NCI-H510A (cell line): ENCODE measurements at regions not wholly inside any gene's neighbourhood (a gene's known extent, or its start where the extent isn't known, plus 50 kb on each side); places are given as distances from the start of the nearest gene placed in this dataset.
"Not testable (repeated sequence)": the region's sequence is repeated elsewhere in the genome, so short reads cannot be mapped to it uniquely, and the experiment has no call there.

Experiments
- DNase-seq: peaks from one replicate; lab custom pipeline; 2025; lab: John Stamatoyannopoulos, UW

DNA sequence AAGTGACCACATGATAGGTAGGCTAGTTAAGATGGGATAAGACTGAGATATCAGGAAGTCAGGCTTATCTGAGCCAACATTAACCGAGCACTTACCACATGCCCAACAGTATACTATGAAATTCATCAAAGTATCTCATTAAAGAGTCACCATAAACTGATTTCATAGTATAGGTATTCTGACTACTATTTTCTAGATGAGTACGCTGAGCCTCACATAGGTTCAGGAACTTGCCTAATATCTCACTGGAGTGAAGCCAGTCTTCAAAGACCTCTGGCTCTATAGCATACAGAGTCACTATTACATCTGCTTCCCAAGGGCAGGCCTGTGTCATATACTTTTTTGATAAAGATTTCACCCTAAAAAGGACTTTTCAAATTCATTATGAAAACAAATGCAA lies 115.6 kb upstream of the NGF start:
- no peak for DNase-seq

DNA sequence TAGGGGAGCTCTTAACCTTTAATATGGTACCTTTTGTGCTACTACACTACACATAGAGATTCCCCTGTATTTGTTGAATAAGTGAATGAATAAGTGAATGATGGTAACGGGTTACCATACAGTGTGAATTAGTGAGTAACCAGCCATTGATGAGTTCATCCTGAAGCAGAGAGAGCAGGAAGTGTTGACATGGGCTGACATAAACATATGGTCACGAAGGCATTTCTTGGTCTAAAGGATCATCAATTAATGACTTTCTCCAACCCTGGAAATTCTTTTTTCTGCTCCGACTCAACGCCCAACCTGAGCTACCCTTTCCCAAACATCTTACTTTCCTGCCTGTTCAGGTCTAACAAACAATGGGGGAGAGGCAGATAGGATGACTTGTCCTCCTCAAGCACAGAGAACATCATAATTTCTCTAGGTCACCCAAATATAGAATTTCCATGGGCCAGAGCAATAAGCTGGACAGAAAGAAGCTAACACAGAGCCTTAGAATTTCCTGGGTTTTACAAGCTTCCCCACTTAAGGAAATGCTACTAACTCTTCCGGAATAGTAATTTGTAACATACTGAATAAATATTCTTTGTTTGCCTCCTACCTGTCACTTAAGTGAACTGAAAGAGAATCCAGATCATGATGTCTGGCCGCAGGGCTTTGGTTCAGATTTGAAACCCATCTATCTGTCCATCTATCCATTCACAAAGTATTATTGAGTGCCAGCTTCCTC lies 114.7 kb upstream of the NGF start:
- DNase-seq, result no peak

- no peak for DNase-seq
These were observed 112.5 kb upstream of the NGF start for GRCh38 chr1:115450501-115451040.

DNA sequence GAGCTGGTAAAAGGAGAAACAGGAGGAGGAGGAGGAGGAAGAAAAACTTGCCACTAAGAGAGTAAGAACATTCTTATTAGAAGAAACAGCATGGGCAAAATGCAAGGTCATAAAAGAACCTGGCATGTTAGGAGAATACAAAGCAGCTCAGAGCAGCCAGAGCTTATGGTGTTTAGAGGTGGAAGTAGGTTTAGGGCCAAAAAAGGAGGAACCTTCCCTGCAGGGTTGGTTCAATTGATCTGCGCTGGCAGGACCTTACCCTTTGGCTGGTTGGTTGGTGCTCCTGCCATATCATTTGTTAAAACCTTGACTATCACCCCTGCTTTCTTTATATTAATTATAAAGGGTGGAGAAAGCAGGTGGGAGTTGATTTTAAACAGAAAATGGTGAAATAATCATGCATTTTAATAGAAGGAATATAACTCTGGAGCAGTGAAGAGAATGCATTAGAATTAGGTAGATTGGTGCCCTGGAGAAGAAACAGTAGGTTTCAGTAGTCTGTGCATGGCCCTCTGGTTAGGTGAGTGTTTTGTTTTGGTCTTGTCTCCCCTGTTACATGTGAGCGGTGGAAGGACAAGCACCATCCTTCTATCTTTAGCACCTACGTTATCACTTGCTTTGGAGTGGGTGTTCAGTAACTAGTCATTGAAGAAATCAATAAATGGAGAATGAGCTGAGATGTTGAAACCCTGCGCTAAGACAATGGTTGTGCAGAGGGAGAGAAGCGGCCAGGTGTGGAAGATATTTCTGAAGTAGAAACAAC lies 110.4 kb upstream of the NGF start:
- no peak for DNase-seq

- DNase-seq, result no peak
These were observed 109.6 kb upstream of the NGF start for GRCh38 chr1:115447672-115448071.

DNA sequence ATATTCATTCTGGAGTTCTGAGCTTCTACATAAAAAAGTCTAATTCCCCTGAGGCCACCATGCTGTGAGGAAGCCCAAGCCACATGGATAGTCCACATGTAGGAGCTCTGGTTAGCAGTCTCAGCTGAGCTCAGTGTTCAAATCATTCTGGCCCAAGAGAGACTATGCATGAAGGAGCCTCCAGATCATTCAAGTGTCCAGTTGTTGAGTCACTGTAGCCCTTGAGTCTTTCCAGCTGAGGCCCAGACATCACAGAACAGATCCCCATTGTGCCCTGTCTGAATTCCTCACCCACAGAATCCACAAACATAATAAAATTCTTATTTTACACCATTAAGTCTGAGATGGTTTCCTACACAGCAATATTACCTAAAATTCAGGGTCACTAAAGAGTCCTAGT lies 107.0 kb upstream of the NGF start:
- DNase-seq, result no peak

DNA sequence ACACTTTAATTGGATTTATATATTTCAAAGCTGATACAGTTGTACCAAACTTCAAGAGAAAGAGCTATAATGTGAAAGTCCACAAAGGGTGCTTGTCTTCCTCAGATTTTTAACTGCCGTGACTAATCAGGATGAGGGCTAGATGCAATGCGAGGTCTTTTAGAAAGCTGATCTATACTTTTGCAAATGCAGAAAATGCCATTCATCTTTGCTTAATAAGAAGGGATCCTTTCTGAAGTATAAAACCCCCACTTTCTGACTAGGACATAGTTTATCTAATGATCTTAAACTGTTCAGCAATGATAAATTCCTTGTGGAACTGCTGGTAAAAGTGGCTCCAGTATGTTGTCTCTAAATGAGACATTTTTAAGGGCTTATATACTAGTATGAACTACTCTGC lies 102.7 kb upstream of the NGF start:
- DNase-seq, result no peak

DNA sequence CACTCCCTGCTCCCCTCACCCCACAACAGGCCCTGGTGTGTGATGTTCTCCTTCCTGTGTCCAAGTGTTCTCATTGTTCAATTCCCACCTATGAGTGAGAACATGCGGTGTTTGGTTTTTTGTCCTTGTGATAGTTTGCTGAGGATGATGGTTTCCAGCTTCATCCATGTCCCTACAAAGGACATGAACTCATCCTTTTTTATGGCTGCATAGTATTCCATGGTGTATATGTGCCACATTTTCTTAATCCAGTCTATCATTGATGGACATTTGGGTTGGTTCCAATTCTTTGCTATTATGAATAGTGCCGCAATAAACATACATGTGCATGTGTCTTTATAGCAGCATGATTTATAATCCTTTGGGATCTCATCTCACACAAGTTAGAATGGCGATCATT lies 101.5 kb upstream of the NGF start:
- DNase-seq, result not testable (repeated sequence)

DNA sequence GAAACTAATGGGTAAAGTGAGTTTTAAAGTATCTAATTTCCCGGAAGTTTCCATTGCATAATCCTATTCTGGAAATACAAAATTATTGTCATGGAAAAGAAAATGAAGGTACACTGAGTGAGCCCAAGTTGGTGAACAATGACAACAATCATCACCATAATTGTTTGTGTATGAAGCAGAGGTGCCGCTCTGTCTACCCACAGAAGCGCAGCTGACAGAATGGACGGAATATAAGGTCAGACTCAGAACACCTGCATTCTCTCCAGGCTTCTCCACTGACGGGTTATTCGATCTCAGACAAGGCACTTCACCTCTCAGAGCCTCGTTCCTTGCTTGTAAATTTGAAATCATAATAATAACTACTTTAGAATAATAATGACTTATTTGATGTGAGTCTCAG lies 99.1 kb upstream of the NGF start:
- DNase-seq, result no peak

DNA sequence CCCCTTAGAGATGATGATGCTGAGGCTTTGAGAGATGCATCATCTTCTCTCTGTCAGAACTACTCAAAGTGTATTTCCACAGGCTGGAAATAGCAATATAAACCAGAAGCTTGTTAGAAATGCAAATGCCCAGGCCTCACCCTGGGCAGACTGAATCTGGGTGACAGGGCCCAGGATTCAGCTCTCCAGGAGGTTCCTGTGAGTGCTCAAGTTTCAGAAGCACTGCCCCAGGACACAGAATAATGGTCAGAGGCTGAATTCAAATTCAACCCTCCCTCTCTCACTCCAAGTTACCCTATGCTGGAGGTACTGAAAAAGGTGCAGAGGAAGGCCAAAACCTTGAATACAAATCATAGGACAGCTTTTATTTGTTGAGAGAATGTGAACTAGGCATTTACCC lies 98.5 kb upstream of the NGF start:
- DNase-seq, result no peak

DNA sequence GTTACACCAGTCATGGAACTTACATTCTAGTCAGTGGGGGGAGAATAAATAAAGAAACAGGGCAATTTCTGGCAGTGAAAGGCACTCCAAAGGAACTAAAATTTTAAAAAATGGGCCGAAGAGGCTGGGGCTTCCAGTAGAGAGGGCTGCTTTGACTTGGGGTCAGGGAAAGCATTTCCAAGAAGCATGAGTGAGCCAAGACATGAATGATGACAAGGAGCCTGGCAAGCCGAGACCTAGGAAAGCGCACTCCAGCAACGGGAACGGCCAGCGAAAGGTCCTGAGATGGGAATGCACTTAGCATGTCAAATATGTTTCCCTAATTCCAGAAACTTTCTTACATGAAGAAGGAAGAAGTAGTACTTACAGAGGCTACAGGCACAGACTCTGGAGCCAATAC lies 95.4 kb upstream of the NGF start:
- DNase-seq, result no peak

GRCh38 chr1:115432061-115432460 lies 94.0 kb upstream of the NGF start:
- no peak for DNase-seq

- DNase-seq, result peak; percentile 28
These were observed 92.6 kb upstream of the NGF start for GRCh38 chr1:115430441-115431158.

GRCh38 chr1:115429884-115430283 lies 91.8 kb upstream of the NGF start:
- DNase-seq, result no peak

DNA sequence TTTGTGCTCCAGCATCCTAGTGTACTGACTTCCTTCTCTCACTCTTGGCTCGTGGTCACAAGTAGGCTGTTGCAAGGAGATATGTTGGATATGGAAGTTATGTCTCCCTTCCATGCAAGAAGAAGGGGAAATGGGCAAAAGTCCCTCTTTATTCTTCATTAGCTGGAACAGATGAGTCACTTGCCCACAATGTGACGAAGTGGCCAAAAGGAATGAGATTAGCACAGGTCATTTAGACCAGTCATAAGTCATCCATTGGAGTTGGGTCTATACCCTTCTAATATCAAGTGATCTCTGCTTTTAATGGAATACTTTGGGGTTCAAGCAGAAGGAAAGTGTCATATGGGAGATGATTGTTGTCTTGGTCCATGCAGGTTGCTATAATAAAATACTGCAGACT lies 91.2 kb upstream of the NGF start:
- no peak for DNase-seq

DNA sequence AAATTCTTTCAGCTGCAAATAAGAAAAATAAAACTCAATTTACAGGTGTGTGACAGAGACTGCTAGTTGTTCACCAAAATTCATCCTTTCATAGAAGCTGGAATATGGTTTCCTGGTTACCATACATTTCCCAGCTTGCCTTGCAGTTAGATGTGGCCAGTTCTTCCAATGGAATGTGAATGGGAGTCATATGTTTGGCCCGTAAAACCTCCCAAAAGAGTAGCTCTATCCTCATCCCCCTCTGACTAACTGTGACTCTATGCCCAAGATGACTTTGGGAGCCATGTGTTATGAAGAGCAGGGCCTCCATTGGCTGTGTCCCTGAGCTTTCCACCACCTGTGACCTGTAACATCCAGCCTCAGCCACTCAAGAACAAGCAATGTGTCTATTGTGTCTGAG lies 90.6 kb upstream of the NGF start:
- no peak for DNase-seq

GRCh38 chr1:115428256-115428655 lies 90.2 kb upstream of the NGF start:
- no peak for DNase-seq

DNA sequence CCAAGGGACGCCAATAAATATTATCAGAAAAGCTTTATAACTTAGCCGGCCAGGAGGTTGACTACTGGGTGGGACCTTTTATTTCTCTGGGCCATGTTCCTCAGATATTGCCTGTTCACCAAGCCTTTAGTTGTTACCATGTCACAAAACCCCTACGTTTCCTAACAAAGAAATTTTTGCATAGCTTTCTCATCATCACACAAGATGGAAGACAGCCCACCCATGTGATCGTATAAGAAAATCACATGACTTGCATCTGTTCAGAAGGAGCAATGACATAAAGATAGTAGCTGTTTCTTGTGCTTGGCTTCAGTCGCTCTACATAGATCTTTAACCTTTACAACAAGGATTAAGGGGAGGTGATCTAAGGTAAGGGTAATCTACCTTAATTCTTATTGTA lies 88.9 kb upstream of the NGF start:
- DNase-seq, result no peak

DNA sequence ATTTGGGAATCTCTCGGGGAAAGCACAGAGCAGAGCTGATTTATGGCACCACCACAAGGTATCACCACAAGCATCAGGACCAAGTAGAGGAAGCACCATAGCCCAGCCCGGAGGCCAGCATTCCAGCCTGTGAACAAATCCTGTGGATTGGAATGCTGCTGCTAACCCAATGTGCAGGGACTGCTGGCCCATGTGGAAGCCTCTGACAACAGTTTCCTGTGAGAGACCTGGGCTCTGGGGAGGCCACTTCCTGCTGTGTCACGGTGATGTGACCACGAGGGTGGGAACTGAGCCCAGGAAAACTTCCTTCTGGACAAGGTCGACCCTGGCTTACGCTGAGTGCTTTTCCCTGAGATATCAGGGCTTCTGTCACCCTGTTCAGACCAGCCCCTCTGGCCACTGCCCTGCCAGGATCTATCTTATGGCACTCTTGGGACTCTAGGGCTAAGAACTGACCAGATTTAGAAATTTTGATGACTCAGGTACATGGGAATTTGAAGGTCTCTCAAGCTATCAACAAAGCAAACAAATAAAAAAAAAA lies 88.3 kb upstream of the NGF start:
- no peak for DNase-seq

DNA sequence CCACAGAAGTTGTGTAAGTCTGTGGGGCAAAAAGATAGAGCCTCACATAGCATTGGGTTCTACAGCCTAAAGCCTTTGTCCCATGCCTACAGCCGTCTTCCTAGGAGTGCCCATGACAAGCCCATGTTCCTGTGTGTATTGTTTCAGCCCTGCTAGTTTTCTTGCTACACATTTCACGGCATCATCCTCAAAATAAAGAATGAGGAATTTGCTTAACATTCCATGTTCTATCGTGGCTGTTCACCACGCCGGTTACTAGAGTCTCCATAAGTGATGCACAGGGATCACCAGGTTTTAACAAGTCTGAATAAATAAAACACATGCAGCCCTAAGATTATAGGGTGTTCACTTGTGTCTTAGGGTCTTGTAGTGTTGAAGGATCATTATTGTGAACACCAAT lies 87.4 kb upstream of the NGF start:
- no peak for DNase-seq

DNA sequence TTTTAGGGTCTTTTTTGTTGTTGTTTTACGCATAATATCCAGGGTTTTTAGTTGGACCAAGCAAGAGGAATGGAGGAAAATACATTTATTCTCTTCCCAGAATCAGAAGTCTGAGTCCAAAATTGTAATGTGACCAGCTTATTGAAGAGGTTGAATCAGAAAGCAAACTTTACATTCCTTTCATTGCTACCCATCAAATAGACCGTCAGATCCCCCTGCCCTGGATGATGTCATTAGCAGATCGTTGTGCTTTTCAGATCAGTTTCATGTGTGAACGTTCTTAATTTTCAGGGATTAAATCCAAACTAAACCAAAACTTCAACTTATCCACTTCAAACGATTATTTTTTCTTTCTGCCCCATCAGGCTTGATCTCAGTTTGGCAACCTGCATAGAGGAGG lies 85.7 kb upstream of the NGF start:
- DNase-seq, result no peak

- DNase-seq, result no peak
These were observed 81.5 kb upstream of the NGF start for GRCh38 chr1:115419571-115419970.

- DNase-seq, result no peak
These were observed 75.6 kb upstream of the NGF start for GRCh38 chr1:115413621-115414020.
